ENCODE measurements at regions not wholly inside any gene's neighbourhood (a gene's known extent, or its start where the extent isn't known, plus 50 kb on each side); places are given as distances from the start of the nearest gene placed in this dataset.

DNA sequence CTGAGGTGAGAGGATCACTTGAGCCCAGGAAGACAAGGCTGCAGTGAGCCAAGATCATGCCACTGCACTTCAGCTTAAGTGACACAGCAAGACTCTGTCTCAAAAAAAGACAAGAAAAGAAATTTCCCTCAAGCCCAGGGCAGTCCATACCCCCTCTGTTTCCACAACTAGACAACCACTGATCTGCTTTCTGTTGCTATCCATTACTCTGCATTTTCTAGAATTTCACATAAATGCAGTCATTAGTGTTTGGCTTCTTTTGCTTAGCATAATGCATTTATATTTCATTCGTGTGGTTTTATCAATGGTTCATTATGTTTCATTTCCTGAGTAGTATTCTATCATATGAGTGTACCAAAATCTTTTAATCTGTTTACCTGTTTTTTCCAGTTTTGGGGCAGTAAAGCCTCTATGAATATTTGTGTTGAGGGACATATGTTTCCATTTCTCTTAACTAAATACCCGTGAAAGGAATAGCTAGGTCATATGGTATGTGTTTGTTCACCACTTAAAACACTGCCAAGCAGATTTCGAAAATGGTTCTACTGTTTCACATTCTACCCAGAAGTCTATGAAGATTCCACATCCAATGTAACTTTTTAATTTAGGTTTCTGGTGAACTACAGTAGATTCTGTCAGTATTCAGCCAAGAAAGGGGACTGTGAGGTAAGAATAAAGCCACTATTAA lies 271.8 kb downstream of the ZNF608 start (continued):
- no peak for TF ChIP-seq MBNL3 (CRISPR knock-in tag; conservative IDR thresholded peaks at IDR 0.05)
- no peak for TF ChIP-seq ZNF451 (CRISPR knock-in tag; IDR thresholded peaks at IDR 0.05)
- TF ChIP-seq, protein P1, sequence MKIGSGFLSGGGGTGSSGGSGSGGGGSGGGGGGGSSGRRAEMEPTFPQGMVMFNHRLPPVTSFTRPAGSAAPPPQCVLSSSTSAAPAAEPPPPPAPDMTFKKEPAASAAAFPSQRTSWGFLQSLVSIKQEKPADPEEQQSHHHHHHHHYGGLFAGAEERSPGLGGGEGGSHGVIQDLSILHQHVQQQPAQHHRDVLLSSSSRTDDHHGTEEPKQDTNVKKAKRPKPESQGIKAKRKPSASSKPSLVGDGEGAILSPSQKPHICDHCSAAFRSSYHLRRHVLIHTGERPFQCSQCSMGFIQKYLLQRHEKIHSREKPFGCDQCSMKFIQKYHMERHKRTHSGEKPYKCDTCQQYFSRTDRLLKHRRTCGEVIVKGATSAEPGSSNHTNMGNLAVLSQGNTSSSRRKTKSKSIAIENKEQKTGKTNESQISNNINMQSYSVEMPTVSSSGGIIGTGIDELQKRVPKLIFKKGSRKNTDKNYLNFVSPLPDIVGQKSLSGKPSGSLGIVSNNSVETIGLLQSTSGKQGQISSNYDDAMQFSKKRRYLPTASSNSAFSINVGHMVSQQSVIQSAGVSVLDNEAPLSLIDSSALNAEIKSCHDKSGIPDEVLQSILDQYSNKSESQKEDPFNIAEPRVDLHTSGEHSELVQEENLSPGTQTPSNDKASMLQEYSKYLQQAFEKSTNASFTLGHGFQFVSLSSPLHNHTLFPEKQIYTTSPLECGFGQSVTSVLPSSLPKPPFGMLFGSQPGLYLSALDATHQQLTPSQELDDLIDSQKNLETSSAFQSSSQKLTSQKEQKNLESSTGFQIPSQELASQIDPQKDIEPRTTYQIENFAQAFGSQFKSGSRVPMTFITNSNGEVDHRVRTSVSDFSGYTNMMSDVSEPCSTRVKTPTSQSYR (CRISPR knock-in tag; IDR thresholded peaks at IDR 0.05; ENCODE audit: borderline replicate concordance), result no peak
- no peak for TF ChIP-seq ZNF607 (CRISPR knock-in tag; IDR thresholded peaks at IDR 0.05; ENCODE audit: borderline replicate concordance)

DNA sequence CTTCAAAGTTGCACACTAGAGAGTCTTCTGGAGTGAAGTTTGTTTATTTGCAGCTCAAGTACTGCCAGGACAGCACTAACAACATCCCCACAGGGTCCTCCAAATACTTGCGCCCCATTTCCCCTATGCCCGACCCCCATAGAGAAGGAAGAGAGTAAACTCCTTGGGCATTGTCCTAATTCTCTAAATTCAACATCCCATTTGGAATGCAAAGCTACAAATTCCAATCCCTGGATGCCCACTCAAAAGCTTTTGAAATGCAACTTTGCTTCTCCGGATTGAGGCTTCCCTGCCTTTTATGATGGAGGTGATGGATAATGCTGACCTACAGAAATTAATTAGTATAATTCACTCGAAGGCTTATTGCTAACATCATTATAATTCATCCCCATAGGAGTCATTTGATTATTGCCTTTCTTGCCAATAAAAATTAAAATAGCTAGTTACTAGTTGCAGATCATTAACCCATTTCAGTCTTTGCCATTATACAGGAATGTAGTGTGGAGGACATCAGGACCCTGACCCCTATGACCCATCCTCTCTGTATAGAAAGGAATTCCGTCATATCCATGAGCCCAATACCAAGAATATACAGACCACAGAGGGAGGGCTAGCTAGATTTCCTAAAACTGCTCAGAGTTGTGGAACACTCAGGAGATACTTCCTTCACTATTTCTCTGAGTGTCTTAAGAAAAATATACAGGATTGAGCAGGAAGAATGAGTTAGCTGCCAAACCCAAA lies 277.6 kb downstream of the ZNF608 start:
- Histone ChIP-seq H3K79me2 (ENCODE audit: insufficient read depth, low read length) (no peaks in the 10 kb centered on the region), H3K27ac (ENCODE audit: extremely low read length, insufficient read depth, low read length) (no peak overlapping the region), H3K9me3 (ENCODE audit: low read length) (no peaks in the 10 kb centered on the region), H3K36me3 (replicated peaks in 1 of 2; ENCODE audit: control insufficient read depth in 1 of 2, insufficient read depth in 2 of 2, low read length in 2 of 2) (no peaks in the 10 kb centered on the region), H3K27me3 (ENCODE audit: control insufficient read depth in 1 of 2, insufficient read depth in 2 of 2, low read length in 2 of 2) (0 out of 5 replicates have a peak, but pooled peaks cover 0 to 2% of the 10 kb centered on the region in 2 experiments), H3K4me2 (ENCODE audit: low read depth, low read length) (no peak overlapping the region), H2AFZ (ENCODE audit: low read length) (no peak overlapping the region), H3K4me1 (ENCODE audit: insufficient read depth, low read length) (no peaks in the 10 kb centered on the region), H3K9ac (ENCODE audit: insufficient read depth, low read depth, low read length) (no peak overlapping the region), H3K4me3 (replicated peaks in 1 of 3; ENCODE audit: insufficient read depth in 1 of 3, low read depth in 2 of 3, low read length in 3 of 3) (no peak overlapping the region), H4K20me1 (ENCODE audit: insufficient read depth, low read length) (no peaks in the 10 kb centered on the region)
- no peak for ATAC-seq
- intact Hi-C loops (cut with micrococcal nuclease; ENCODE audit: unreplicated experiment), result no loop called here
- TF ChIP-seq SSRP1 (CRISPR knock-in tag; IDR thresholded peaks at IDR 0.05) (no peak), PHF20 (CRISPR knock-in tag; IDR thresholded peaks at IDR 0.05) (no peak), ZNF850 (CRISPR knock-in tag; conservative IDR thresholded peaks at IDR 0.05) (no peak), SMYD3 (CRISPR knock-in tag; IDR thresholded peaks at IDR 0.05) (no peak), NFRKB (IDR thresholded peaks at IDR 0.05) (no peak), TGIF2 (CRISPR knock-in tag; IDR thresholded peaks at IDR 0.05) (no peak), ZNF253 (CRISPR knock-in tag; IDR thresholded peaks at IDR 0.05; ENCODE audit: borderline replicate concordance) (no peak)
- TF ChIP-seq, protein P2, sequence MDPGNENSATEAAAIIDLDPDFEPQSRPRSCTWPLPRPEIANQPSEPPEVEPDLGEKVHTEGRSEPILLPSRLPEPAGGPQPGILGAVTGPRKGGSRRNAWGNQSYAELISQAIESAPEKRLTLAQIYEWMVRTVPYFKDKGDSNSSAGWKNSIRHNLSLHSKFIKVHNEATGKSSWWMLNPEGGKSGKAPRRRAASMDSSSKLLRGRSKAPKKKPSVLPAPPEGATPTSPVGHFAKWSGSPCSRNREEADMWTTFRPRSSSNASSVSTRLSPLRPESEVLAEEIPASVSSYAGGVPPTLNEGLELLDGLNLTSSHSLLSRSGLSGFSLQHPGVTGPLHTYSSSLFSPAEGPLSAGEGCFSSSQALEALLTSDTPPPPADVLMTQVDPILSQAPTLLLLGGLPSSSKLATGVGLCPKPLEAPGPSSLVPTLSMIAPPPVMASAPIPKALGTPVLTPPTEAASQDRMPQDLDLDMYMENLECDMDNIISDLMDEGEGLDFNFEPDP (CRISPR knock-in tag; conservative IDR thresholded peaks at IDR 0.05), result no peak
- no TSS peak for BruUV-seq (replicated peaks)
- FAIRE-seq, result no peak
- WGBS (ENCODE audit: low lambda C conversion rate), result 40% methylated on average over 5 of the region's 5 CpGs
- ChIA-PET POLR2A (no interaction called here), CTCF (ENCODE audit: low intra/inter-chr PET ratio, low total read pairs) (no interaction called here)
- DNase-seq (ENCODE audit: low spot score), result no peak
- in situ Hi-C loops (cut with HindIII; ENCODE audit: extremely low pct_ligation_motif_present, low pct_unique_long_range_greater_than_20kb), result no loop called here
